ENCODE measurements at regions not wholly inside any gene's neighbourhood (a gene's known extent, or its start where the extent isn't known, plus 50 kb on each side); places are given as distances from the start of the nearest gene placed in this dataset.

DNA sequence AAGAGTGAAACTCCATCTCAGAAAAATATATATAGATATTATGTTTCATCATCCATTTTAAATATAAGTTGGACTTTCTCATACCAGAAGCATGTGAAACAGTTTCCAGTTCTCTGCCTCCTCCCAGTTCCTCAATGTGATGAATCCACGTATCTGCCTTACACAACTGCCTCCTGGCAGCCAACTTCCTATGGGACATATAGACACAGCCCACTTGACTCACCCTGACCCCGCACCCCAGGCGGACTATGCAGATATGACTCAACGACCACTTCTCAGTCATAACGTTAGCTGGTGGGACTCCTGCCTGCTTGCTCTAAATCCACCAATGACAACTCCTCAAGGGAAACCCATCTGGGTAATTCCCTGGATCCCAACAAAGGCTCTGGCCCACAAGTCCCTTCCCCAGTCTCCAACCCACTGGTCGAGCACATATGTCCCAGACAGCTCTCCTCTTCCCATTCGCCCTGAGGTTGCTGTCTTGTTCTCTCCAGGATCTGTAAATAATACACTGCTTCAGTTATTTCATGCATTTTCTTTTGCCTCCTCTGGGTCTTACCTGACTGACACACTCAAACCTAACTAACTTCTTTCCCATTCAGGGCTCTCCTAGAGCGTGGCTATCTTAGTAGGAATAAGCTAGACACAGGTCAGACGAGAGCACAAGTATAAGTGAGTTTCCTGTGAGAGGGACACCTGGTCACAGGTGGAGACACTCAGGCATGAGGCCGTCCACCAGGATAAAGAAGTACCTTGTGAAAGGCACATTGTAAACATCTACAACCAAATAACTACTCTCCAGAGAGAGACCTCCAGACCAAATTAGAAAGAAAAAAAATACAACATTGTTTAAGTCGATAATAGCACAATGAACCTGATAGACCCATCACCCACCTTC, 548.5 kb downstream of the CD83 start:
- Mint-ChIP-seq H3K27ac (no peak overlapping the region), H3K27me3 (ENCODE audit: low read depth) (peaks cover 9% of the 10 kb centered on the region), H3K36me3 (ENCODE audit: low read depth) (no peaks in the 10 kb centered on the region), H3K4me1 (ENCODE audit: low read depth) (peaks cover 26% of the 10 kb centered on the region), H3K9me3 (no peaks in the 10 kb centered on the region), H3K4me3 (no peak overlapping the region)
- peak; percentile 66 for DNase-seq (ENCODE audit: low spot score)

- H3K4me1 Mint-ChIP-seq (ENCODE audit: low read depth), result peaks cover 21% of the 10 kb centered on the region
- H3K27me3 Mint-ChIP-seq (ENCODE audit: low read depth), result peaks cover 9% of the 10 kb centered on the region
- DNase-seq (ENCODE audit: low spot score), result no peak
- no peak overlapping the region for H3K4me3 Mint-ChIP-seq
- no peaks in the 10 kb centered on the region for H3K36me3 Mint-ChIP-seq (ENCODE audit: low read depth)
- no peaks in the 10 kb centered on the region for H3K9me3 Mint-ChIP-seq
- no peak overlapping the region for H3K27ac Mint-ChIP-seq
These were observed 553.2 kb downstream of the CD83 start for GRCh38 chr6:14670806-14671205.

GRCh38 chr6:14671261-14671681, 553.7 kb downstream of the CD83 start:
- Mint-ChIP-seq H3K4me1 (ENCODE audit: low read depth) (peaks cover 18% of the 10 kb centered on the region), H3K27ac (no peak overlapping the region), H3K36me3 (ENCODE audit: low read depth) (no peaks in the 10 kb centered on the region), H3K27me3 (ENCODE audit: low read depth) (peaks cover 6% of the 10 kb centered on the region), H3K4me3 (no peak overlapping the region), H3K9me3 (no peaks in the 10 kb centered on the region)
- no peak for DNase-seq (ENCODE audit: low spot score)

- peaks cover 18% of the 10 kb centered on the region for H3K4me1 Mint-ChIP-seq (ENCODE audit: low read depth)
These were observed 554.4 kb downstream of the CD83 start for GRCh38 chr6:14671937-14672336.

GRCh38 chr6:14673201-14673600, 555.6 kb downstream of the CD83 start:
- no peak for DNase-seq (ENCODE audit: low spot score)
- no peaks in the 10 kb centered on the region for H3K36me3 Mint-ChIP-seq (ENCODE audit: low read depth)
- H3K27ac Mint-ChIP-seq, result no peak overlapping the region
- H3K4me3 Mint-ChIP-seq, result no peak overlapping the region
- no peaks in the 10 kb centered on the region for H3K9me3 Mint-ChIP-seq
- peaks cover 20% of the 10 kb centered on the region for H3K4me1 Mint-ChIP-seq (ENCODE audit: low read depth)
- peaks cover 4% of the 10 kb centered on the region for H3K27me3 Mint-ChIP-seq (ENCODE audit: low read depth)

More at GRCh38 chr6:14671937-14672336, 554.4 kb downstream of the CD83 start:
- H3K27me3 Mint-ChIP-seq (ENCODE audit: low read depth), result peaks cover 4% of the 10 kb centered on the region
- DNase-seq (ENCODE audit: low spot score), result no peak
- H3K9me3 Mint-ChIP-seq, result no peaks in the 10 kb centered on the region
- H3K36me3 Mint-ChIP-seq (ENCODE audit: low read depth), result no peaks in the 10 kb centered on the region
- no peak overlapping the region for H3K4me3 Mint-ChIP-seq
- H3K27ac Mint-ChIP-seq, result no peak overlapping the region

GRCh38 chr6:14674458-14674857, 556.9 kb downstream of the CD83 start:
- H3K4me1 Mint-ChIP-seq (ENCODE audit: low read depth), result peaks cover 20% of the 10 kb centered on the region
- H3K27ac Mint-ChIP-seq, result no peak overlapping the region
- H3K27me3 Mint-ChIP-seq (ENCODE audit: low read depth), result peaks cover 4% of the 10 kb centered on the region
- H3K4me3 Mint-ChIP-seq, result no peak overlapping the region
- H3K36me3 Mint-ChIP-seq (ENCODE audit: low read depth), result no peaks in the 10 kb centered on the region
- DNase-seq (ENCODE audit: low spot score), result no peak
- no peaks in the 10 kb centered on the region for H3K9me3 Mint-ChIP-seq

DNA sequence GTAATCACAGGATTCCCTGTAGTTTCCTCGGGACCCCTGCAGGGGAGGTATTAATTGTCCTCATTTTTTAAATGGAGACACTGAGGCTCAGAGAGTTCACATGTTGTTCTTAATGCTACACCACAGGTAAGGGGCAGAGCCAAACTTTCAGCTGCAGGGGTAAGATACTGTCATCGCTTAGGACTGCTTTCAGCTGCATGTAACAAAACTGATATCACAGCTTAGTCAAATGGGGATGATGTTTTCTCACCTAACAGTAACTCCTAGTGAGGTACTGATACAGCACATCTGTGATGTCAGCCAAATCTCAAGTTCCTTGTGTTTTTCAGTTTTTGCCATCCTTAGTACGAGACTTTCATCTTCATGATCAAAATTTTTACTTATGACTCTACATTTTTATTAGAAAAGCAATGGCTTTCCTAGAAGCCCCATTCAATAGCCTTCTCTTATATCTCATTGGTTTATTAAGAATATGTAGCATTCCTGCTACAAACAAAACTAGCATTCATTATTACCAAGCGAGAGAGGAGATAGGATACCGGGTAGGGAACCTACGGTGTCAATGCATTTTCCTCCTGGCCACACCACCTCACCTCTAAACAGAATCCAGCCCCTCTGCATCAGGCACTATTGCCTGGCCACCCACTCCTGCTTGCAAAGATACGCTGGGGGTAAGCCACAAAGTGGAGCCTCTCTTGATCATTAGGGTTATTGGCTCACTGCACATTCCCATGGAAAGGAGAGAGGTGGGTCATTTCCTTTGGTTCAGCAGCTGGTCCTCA, 557.5 kb downstream of the CD83 start:
- no peak overlapping the region for H3K27ac Mint-ChIP-seq
- no peak overlapping the region for H3K4me3 Mint-ChIP-seq
- H3K9me3 Mint-ChIP-seq, result no peaks in the 10 kb centered on the region
- DNase-seq (ENCODE audit: low spot score), result no peak
- no peaks in the 10 kb centered on the region for H3K36me3 Mint-ChIP-seq (ENCODE audit: low read depth)
- peaks cover 20% of the 10 kb centered on the region for H3K4me1 Mint-ChIP-seq (ENCODE audit: low read depth)
- H3K27me3 Mint-ChIP-seq (ENCODE audit: low read depth), result peaks cover 4% of the 10 kb centered on the region

DNA sequence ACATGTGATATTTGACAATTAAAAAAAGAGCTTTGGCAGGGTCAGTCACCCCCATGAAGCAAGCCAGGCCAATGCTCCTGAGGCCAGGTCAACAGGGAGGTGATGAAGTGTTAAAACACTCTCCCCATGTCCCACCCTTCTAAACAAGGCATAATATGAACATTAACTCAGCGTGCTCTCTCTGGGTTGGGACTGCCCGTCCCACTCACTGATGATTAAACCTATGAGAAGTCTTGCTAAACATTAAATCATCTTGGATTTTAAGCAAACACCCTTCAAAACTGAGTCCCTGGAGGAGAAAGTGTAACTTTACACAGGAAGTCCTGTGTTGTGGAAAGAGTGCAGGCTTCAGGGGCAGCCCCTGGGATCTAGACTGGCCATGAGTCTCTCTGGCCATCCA, 558.5 kb downstream of the CD83 start:
- Mint-ChIP-seq H3K4me3 (no peak overlapping the region), H3K36me3 (ENCODE audit: low read depth) (no peaks in the 10 kb centered on the region), H3K27ac (no peak overlapping the region), H3K4me1 (ENCODE audit: low read depth) (peaks cover 17% of the 10 kb centered on the region), H3K27me3 (ENCODE audit: low read depth) (no peaks in the 10 kb centered on the region), H3K9me3 (no peaks in the 10 kb centered on the region)
- no peak for DNase-seq (ENCODE audit: low spot score)

DNA sequence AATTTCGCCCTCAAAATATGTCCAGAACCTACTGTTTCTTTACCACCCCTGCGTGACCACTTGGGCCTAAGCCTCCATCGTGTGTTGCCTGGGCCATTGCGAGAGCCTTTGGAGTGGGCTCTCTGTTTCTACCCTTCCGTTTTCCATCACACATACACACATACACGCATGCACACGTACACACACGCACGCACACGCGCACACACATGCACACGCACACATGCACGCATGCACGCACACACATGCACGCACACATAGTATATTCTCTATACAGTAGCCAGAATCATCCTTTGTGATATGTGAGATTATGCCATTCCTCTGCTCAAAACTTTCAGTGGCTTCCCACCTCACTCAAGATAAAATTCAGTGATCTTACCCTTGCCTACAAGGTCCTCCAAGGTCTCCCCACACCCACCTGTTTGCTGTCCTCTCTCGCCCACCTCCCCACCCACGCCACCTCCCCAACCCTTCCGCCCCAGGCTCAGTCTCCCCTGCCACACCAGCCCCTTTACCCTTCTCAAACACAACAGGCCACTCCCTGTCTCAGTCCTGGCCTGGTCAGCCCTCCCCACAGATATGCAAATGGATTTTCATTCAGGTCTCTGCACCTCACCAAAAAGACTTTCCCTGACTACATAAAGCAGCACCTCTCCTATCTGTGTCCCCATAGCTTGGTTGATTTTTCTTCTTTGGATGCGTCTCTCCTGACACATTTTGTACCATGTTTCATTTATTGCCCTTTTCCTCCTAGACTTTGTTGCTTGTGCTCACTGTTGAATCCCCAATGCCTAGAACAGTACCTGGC, 559.6 kb downstream of the CD83 start:
- Mint-ChIP-seq H3K27ac (no peak overlapping the region), H3K36me3 (ENCODE audit: low read depth) (no peaks in the 10 kb centered on the region), H3K27me3 (ENCODE audit: low read depth) (no peaks in the 10 kb centered on the region), H3K4me1 (ENCODE audit: low read depth) (peaks cover 20% of the 10 kb centered on the region), H3K9me3 (peaks cover 2% of the 10 kb centered on the region), H3K4me3 (no peak overlapping the region)
- no peak for DNase-seq (ENCODE audit: low spot score)

DNA sequence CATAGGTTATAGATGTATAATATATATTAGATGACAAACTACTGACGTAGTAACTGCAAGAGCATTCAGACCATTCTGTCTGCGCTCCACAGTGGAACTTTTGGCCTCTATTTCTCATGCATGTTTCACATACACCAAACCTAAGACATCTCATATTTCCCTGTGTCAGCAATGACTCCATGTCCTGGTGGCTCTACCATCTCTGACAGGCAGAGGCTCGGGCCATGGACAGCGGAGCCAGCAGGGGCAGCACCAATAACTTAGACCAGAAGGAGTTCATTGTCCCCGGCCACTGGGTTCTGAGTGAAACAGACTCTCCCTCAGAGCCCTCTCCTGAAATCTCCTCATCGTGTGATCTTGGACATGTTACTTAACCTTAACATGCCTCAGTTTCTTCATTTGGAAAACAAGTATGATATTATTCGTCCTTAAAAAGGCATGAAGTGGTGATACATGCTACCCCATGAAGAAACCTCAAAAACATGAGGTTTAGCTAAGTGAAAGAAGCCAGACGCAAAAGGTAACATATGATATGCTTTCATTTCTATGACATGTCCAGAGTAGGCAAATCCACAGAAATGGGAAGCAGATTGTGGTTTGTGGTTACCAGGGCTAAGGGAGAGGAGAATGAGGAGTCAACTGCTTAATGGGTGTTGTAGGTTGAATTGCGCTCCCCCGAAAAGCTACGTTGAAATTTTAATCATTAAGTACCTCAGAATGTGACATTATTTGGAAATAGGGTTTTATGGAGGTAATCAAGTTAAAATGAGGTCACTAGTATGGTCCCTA, 564.0 kb upstream of the JARID2 start:
- Mint-ChIP-seq H3K9me3 (peaks cover 6% of the 10 kb centered on the region), H3K4me1 (ENCODE audit: low read depth) (peaks cover 9% of the 10 kb centered on the region), H3K27me3 (ENCODE audit: low read depth) (no peaks in the 10 kb centered on the region), H3K4me3 (no peak overlapping the region), H3K36me3 (ENCODE audit: low read depth) (no peaks in the 10 kb centered on the region), H3K27ac (no peak overlapping the region)
- DNase-seq (ENCODE audit: low spot score), result no peak

DNA sequence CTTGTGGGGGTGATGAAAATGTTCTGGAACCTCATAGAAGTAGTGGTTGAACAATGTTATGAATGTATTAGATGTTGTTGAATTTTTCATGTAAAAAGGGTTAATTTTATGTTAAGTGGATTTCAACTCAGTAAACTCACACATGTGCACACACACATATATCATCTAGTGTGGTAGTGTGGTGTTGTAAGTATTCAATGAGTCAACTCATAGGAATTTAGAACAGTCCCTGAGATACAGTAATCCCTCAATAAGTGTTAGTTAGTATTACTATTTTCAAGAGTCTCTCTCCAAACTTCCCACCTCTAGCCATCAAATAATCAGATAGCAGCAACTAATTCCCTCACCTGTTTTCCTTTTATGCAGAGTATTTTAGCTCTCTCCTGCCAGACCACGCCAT, 563.1 kb upstream of the JARID2 start:
- no peak for DNase-seq (ENCODE audit: low spot score)
- H3K27me3 Mint-ChIP-seq (ENCODE audit: low read depth), result no peaks in the 10 kb centered on the region
- H3K4me3 Mint-ChIP-seq, result no peak overlapping the region
- H3K27ac Mint-ChIP-seq, result no peak overlapping the region
- H3K4me1 Mint-ChIP-seq (ENCODE audit: low read depth), result peaks cover 7% of the 10 kb centered on the region
- no peaks in the 10 kb centered on the region for H3K36me3 Mint-ChIP-seq (ENCODE audit: low read depth)
- peaks cover 6% of the 10 kb centered on the region for H3K9me3 Mint-ChIP-seq

DNA sequence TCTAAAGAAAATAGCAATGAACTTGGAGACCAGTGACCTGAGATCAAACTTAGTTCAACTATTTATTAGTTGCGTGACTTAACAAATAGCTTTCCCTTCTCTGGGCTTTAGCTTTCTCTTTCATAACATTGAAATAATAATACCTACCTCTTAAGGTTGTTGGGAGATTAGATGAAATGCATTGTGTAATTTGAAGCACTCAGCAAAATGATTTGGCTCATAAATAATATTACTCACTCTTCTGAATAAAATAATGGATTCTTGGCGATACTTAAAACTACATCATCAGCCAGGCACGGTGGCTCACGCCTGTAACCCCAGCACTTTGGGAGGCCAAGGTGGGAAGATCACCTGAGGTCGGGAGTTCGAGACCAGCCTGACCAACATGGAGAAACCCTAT, 556.2 kb upstream of the JARID2 start:
- H3K4me1 Mint-ChIP-seq (ENCODE audit: low read depth), result no peaks in the 10 kb centered on the region
- no peak for DNase-seq (ENCODE audit: low spot score)
- no peak overlapping the region for H3K4me3 Mint-ChIP-seq
- H3K9me3 Mint-ChIP-seq, result no peaks in the 10 kb centered on the region
- no peak overlapping the region for H3K27ac Mint-ChIP-seq
- no peaks in the 10 kb centered on the region for H3K27me3 Mint-ChIP-seq (ENCODE audit: low read depth)
- no peaks in the 10 kb centered on the region for H3K36me3 Mint-ChIP-seq (ENCODE audit: low read depth)

All from T-helper 2 cell treated with Interferon-gamma antibody and Interleukin-4, amounts not matched to agents 5 μg/mL and 100 μg/mL, for 36 hours (primary cell).